ENCODE measurements at regions not wholly inside any gene's neighbourhood (a gene's known extent, or its start where the extent isn't known, plus 50 kb on each side); places are given as distances from the start of the nearest gene placed in this dataset.

GRCh38 chr1:55374801-55375616 lies 159.8 kb upstream of the USP24 start:
- no peak for DNase-seq

DNA sequence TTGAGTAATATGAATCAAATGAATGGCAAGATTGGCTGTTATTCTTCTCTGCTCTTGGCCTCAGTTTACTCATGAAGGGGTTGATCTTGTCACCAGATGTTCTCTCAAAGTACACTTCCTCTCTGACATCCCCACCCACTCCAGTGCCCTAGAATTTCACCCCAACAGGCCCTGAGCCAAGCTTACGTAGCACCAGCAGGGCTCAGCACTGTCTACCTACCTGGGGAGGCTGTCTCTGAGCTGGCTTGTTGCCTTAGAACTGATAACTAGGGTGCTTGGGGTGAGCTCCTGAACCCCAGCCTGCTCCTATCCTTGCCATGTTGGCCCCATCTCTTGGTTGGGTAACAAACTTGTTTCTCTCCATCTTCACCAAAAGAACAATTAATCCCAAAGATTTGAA lies 159.1 kb upstream of the USP24 start:
- DNase-seq = no peak

DNA sequence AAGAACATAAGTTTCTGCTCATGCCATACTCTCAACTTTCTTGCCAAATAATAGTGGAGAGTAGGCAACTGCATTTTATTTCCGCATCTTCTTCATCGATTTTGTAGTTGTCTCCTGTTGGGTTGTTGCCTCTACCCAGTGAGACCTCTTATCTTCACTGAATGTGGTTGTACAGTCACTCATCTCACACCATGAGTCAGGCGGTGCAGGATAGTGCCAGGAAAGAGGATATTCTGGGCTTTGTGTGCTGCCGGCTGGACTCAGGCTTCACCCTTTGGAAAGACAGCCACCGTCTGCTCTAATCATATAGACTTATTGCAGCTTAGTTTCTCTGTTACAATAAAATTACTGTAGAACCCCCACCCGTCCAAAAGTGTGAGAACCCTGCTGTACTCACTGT lies 154.3 kb upstream of the USP24 start:
- DNase-seq = no peak

GRCh38 chr1:55368698-55369097 lies 153.5 kb upstream of the USP24 start:
- no peak for DNase-seq

GRCh38 chr1:55367273-55367672 lies 152.1 kb upstream of the USP24 start:
- no peak for DNase-seq

DNA sequence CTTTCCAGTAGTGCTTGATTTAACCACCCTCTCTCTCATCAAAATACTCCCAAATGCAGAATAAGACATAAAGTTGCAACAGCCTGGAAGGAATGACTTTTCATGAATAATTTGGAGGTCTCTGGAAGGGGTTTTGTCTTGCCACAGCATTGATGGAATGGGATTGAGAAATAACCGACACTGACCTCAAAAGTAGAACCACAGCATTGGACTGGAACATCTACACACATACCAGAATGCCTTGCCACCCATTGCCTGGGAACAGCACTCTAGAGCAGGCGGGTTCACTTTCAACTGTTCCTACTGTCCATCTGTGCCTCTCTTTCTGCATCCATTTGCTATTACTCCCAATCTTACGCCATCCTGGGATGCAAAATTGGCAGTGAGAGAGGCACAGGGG lies 149.1 kb upstream of the USP24 start:
- DNase-seq = no peak

GRCh38 chr1:55363268-55363667 lies 148.1 kb upstream of the USP24 start:
- no peak for DNase-seq

DNA sequence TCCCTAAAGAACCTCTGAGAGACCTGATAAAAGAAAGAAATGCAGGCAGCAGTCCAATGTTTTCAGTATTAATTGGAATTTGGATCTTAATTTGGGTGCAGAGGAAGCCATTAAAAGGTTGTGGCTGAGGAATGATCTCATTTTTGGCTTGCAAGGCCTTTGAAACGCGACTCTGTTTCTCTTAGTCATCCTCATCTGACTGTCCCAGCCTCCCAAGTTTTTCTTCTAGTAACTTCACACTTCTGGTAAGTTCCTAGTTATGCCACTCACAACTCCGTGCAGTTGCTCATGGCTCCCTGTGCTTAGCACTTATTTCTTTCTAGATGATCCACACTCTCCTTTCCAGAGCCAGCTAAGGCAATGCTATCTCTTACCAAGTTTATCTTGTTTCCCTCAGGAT lies 147.4 kb upstream of the USP24 start:
- no peak for DNase-seq

GRCh38 chr1:55359611-55360010 lies 144.4 kb upstream of the USP24 start:
- no peak for DNase-seq

GRCh38 chr1:55358581-55358980 lies 143.4 kb upstream of the USP24 start:
- DNase-seq = no peak

DNA sequence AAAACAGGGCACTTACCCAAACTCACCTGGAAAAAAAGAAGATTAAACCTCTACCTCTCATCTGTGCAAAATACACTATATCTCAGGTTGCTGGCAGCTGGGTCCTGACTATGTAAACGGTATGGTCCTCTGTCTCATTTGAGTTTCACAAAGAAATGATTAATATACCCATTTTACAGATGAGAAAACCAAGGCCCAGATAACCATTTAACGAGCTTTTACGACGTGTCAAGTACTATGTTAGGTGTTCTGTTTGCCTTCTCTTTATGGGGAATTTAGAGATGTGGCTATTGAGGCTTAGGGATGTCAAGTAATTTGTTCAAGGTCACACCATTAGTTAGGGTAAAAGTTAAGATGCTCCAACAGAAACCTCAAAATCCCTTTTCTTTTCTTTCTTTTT lies 140.4 kb upstream of the USP24 start:
- DNase-seq = no peak

- no peak for DNase-seq
Observed at GRCh38 chr1:55353707-55354620, 138.8 kb upstream of the USP24 start.

DNA sequence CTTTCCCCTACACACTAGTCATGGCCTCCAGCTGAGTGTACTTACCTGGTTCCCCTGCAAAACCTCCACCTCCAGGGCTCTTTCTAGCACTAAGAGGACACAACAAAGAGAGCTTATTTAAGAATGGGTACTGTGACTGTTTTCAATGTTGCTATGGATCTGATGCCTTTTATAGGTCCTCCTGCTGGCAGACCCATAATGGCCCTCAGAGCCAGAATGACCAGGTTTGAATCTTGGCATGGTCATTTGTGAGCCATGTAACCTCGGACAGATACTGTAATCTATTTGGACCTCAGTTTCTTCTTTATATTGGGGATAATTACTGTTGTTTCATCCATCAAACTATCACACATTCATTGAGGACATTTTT lies 137.6 kb upstream of the USP24 start:
- no peak for DNase-seq

DNA sequence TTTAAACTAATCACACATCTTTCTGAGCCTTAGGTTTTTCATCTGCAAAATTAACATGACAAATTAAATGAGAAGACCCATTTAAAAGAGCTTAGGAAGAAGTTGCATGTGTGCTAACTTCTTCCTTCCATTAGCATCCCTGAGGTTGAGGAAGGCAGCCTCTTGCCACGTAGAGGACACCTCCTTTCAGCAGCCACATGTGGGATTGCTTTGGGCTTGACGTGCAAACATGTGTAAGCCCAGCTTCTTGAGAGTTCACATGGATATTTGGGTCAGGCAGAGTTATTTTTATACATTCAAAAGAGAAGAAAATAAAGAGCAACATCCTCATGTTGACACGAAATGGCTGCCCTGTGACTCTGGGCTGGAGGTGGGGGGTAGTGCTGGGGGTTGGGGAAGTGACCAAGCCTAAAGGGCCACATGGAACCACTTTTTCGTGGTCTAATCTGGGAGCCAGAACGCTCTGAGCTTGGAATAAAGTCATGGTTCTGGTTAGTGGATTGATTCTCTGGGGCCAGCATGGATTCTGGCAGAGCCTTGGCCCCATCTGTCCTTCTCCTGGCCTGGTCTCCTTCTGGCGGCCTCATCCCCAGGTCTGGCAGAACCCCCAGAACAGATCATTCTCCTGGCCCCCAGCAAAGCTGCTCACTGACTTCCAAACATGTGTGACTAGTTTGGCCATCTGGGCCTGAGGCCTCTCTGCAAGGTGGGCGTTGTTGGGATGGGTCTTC lies 137.1 kb upstream of the USP24 start:
- no peak for DNase-seq

DNA sequence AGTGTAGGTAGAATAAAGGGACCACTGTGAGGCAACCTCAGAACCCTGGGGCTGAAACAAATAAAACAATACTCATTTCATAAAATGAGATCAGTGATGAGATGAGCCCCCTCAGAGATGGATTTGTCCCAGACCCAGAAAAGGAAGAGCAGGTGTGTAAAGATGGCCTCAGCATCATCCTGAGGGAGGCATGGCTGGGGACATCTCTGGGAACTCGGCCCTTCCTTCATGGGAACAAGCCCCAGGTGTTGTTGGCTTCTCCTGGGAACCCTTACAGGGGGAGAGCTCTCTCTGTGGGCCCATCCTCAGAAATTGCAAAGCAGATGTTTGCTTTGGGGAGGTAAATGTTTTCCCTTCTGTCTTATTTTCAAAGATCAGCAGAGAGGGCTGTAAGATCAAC lies 133.2 kb upstream of the USP24 start:
- DNase-seq = no peak

DNA sequence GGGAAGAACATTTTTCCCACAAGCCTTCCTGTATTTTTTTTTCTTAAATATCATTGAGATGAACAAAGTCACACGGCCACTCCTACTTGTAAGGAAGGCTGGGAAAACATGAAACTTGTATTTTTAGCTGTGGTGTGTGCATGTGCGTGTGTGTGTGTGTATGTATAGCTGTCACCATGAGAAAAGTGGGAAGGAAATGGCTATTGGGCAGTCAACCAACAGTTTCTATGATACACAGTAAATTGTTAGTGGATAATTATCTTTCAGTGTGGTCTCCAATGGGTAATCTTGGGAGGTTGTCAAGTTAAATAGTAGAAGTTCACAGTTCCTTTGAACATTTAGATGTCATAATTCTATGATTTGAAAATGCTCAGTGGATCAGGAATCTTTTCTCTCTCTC lies 132.7 kb upstream of the USP24 start:
- DNase-seq = no peak

DNA sequence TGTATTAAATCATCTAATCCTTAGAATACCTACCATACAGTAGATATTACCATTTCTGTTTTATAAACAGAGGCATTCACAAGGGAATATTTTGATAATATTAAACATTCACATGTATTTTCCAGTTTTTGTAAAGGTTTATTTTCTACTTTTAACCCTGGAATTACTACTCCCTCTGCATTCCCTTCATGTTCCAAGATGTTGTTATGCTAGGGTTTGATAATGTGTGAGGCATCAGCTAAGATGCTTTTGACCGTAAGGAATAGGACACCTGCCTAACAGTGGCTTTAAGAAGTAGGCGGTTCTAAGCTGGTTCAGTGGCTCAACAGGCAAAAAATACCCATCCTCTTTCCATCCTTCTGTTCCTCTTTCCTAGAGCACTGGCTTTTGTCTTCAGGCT lies 131.9 kb upstream of the USP24 start:
- no peak for DNase-seq

GRCh38 chr1:55346586-55346985 lies 131.4 kb upstream of the USP24 start:
- DNase-seq = no peak

GRCh38 chr1:55339681-55340080 lies 124.5 kb upstream of the USP24 start:
- no peak for DNase-seq

GRCh38 chr1:55338448-55338820 lies 123.3 kb upstream of the USP24 start:
- DNase-seq = no peak

DNA sequence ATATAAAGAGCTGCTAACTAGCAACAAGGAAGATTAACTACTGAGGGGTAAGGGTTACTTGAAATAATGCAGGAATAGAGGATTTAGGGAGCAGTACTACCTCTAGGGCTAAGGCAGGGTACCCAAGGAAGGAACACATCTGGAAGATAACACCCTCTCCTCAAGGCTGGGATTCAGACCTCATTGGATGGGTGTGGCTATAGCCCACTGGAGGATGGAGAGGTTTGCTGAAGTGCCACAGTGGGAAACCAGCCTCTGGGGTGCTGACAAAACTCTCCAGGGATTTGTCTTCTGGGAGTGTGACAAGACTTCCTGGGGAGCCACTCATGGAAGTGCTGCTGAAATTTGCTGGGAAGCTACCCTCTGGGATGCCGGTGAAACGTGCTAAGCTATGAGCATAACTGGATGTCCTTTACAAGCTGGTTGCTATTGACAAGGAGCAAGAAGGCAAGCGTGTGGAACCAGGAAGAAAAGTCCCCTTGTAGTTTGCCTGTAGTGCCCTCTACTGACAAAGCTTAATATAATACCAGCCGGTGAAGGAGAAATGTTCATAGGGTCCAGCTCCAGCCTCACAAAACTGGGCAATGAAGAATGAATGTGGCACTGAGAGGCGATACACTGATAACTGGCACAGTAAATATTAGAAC lies 122.8 kb upstream of the USP24 start:
- no peak for DNase-seq

DNA sequence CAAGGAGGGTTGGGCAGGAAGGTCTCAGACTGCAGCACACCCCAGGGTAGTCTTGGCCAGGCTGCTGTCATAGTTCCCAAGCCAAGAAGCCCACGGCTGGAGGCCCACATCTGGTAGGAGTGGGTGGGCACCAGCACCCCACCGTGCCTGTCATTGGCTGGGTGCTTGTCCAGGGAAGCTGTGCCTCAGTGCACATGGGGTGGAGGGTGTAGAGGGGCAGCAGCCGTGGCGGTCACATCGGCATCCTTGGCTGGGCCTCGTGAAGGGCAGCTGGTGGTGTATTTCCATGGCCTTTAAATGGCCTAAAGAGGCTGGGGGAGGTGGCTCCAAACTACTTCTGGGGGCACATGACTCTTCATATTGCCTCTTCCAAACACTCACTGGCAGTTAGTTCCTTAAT lies 119.6 kb upstream of the USP24 start:
- no peak for DNase-seq

DNA sequence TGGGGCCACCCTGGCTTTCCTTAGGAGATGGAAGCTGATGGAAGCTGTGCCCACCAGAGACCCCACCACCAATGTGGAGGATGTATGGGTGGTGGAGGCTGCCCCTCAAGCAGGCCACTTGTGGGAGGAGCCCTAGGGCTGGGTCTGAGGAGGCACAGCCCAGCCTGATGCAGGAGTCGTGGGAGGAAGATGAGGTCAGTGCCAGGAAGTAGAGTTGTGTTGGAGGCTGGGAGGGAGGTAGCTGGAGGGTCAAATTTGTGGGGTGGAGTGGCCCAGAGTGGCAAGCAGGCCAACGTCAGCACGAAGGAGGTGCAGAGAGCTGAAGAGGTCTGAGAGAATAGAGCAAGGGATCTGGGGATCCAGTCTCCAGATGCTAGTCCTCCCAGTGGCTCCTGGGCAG lies 119.0 kb upstream of the USP24 start:
- DNase-seq = no peak

Measured in stimulated activated CD4-positive, alpha-beta T cell treated with anti-CD3 and anti-CD28 coated beads, Interleukin-4, amount 100 ng/mL, for 4 hours (primary cell).